ENCODE measurements at regions not wholly inside any gene's neighbourhood (a gene's known extent, or its start where the extent isn't known, plus 50 kb on each side); places are given as distances from the start of the nearest gene placed in this dataset.

DNA sequence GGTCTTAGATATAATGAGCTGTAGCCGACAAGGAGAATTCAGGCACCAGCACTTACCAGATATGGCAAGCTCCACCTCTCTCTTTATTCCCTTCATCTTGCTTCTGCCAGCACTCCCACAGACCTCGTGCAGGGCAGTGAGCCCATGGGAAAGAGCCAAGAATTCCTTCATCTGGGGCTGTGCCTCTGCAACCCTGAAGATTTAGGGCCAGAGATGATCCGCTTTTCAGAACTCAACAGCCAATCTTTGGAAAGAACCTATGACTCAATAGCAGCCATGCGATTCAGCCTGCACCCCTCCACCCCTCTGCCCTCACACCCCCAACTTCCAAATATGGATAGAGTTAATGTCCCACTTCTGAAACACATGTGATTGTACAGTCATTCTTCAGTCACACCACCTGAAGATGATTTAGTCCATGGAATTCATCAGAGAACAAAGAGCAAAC lies 533.7 kb upstream of the TNP1 start:
- TF ChIP-seq, protein P1, sequence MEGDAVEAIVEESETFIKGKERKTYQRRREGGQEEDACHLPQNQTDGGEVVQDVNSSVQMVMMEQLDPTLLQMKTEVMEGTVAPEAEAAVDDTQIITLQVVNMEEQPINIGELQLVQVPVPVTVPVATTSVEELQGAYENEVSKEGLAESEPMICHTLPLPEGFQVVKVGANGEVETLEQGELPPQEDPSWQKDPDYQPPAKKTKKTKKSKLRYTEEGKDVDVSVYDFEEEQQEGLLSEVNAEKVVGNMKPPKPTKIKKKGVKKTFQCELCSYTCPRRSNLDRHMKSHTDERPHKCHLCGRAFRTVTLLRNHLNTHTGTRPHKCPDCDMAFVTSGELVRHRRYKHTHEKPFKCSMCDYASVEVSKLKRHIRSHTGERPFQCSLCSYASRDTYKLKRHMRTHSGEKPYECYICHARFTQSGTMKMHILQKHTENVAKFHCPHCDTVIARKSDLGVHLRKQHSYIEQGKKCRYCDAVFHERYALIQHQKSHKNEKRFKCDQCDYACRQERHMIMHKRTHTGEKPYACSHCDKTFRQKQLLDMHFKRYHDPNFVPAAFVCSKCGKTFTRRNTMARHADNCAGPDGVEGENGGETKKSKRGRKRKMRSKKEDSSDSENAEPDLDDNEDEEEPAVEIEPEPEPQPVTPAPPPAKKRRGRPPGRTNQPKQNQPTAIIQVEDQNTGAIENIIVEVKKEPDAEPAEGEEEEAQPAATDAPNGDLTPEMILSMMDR (IDR thresholded peaks at IDR 0.05; ENCODE audit: insufficient read depth, low read length, poor library complexity, severe bottlenecking) = no peak
- no peak for TF ChIP-seq EZH2phosphoT487 (conservative IDR thresholded peaks at IDR 0.05; ENCODE audit: low read length)

All from SU-DHL-6 (cell line).